ENCODE measurements at regions not wholly inside any gene's neighbourhood (a gene's known extent, or its start where the extent isn't known, plus 50 kb on each side); places are given as distances from the start of the nearest gene placed in this dataset.

GRCh38 chr4:65968831-65969558 is 298.7 kb upstream of the EPHA5 start:
- H3K27me3 ChIP-seq (replicated peaks; ENCODE audit: insufficient read depth): no peaks in the 10 kb centered on the region
- no peak overlapping the region for H3K4me2 ChIP-seq (ENCODE audit: unreplicated experiment)
- H3K79me2 ChIP-seq (ENCODE audit: insufficient read depth): no peaks in the 10 kb centered on the region
- no peak for DNase-seq
- no peaks in the 10 kb centered on the region for H3F3A ChIP-seq (ENCODE audit: insufficient read depth)
- 4% methylated on average over 7 of the region's 7 CpGs for WGBS, 2 experiments (ENCODE audit: low coverage in 1 of 2, low lambda C conversion rate in 2 of 2, missing lambda C conversion rate in 2 of 2)
- no peak overlapping the region for H3K9ac ChIP-seq
- no peaks in the 10 kb centered on the region for H3K9me2 ChIP-seq (ENCODE audit: insufficient read depth)
- H3K9me3 ChIP-seq (ENCODE audit: low read depth): no peaks in the 10 kb centered on the region
- no peaks in the 10 kb centered on the region for H3K36me3 ChIP-seq (ENCODE audit: low read depth)
- no peaks in the 10 kb centered on the region for H4K20me1 ChIP-seq (ENCODE audit: insufficient read depth)
- TF ChIP-seq EZH2 (IDR thresholded peaks at IDR 0.05; ENCODE audit: insufficient read depth, poor library complexity, severe bottlenecking) (no peak), EZH2phosphoT487 (IDR thresholded peaks at IDR 0.05; ENCODE audit: insufficient read depth, low read depth) (no peak)
- no peak overlapping the region for H3K27ac ChIP-seq
- no peak overlapping the region for H3K4me3 ChIP-seq
- H2AFZ ChIP-seq: no peak overlapping the region
- H3K4me1 ChIP-seq (ENCODE audit: insufficient read depth): no peaks in the 10 kb centered on the region
- in situ Hi-C loops (cut with MboI): no loop called here

- no peak for DNase-seq
- Histone ChIP-seq H4K20me1 (ENCODE audit: insufficient read depth) (no peaks in the 10 kb centered on the region), H3K4me2 (ENCODE audit: unreplicated experiment) (no peak overlapping the region), H2AFZ (no peak overlapping the region), H3K27me3 (replicated peaks; ENCODE audit: insufficient read depth) (no peaks in the 10 kb centered on the region), H3F3A (ENCODE audit: insufficient read depth) (no peaks in the 10 kb centered on the region), H3K4me3 (no peak overlapping the region), H3K9me2 (ENCODE audit: insufficient read depth) (no peaks in the 10 kb centered on the region), H3K27ac (no peak overlapping the region), H3K9ac (no peak overlapping the region), H3K79me2 (ENCODE audit: insufficient read depth) (no peaks in the 10 kb centered on the region), H3K9me3 (ENCODE audit: low read depth) (no peaks in the 10 kb centered on the region), H3K4me1 (ENCODE audit: insufficient read depth) (no peaks in the 10 kb centered on the region), H3K36me3 (ENCODE audit: low read depth) (no peaks in the 10 kb centered on the region)
- 6 to 9% methylated on average over 1 of the region's 1 CpG for WGBS, 2 experiments (ENCODE audit: low coverage in 1 of 2, low lambda C conversion rate in 2 of 2, missing lambda C conversion rate in 2 of 2)
- in situ Hi-C loops (cut with MboI): no loop called here
- TF ChIP-seq EZH2 (IDR thresholded peaks at IDR 0.05; ENCODE audit: insufficient read depth, poor library complexity, severe bottlenecking) (no peak), EZH2phosphoT487 (IDR thresholded peaks at IDR 0.05; ENCODE audit: insufficient read depth, low read depth) (no peak)
These were observed 290.5 kb upstream of the EPHA5 start for GRCh38 chr4:65960751-65961150.

DNA sequence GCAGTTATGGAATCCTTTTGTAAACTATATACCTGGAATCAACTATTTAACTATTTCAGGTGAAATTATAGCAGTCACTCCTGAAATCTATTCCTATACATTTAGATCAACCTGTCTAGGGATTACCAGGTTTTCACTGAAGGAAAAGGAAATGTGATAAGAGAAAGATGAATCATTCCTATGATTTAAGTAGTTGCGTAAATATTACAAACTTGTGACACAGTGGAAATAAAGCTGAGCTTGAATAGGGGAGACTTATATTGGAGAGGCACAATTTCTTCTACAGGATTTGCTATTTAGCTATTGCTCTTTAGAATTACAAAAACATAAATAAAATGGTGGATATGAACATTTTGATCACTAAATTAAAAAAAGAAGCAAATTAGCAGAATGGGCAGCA is 284.1 kb upstream of the EPHA5 start:
- H3K9me2 ChIP-seq (ENCODE audit: insufficient read depth): no peaks in the 10 kb centered on the region
- 44 to 54% methylated on average over 1 of the region's 1 CpG for WGBS, 2 experiments (ENCODE audit: low coverage in 1 of 2, low lambda C conversion rate in 2 of 2, missing lambda C conversion rate in 2 of 2)
- TF ChIP-seq EZH2phosphoT487 (IDR thresholded peaks at IDR 0.05; ENCODE audit: insufficient read depth, low read depth) (no peak), EZH2 (IDR thresholded peaks at IDR 0.05; ENCODE audit: insufficient read depth, poor library complexity, severe bottlenecking) (no peak)
- no peaks in the 10 kb centered on the region for H3F3A ChIP-seq (ENCODE audit: insufficient read depth)
- H4K20me1 ChIP-seq (ENCODE audit: insufficient read depth): no peaks in the 10 kb centered on the region
- no peak overlapping the region for H3K9ac ChIP-seq
- no peak overlapping the region for H3K4me3 ChIP-seq
- no peaks in the 10 kb centered on the region for H3K27me3 ChIP-seq (replicated peaks; ENCODE audit: insufficient read depth)
- no peak overlapping the region for H2AFZ ChIP-seq
- H3K4me2 ChIP-seq (ENCODE audit: unreplicated experiment): no peak overlapping the region
- H3K36me3 ChIP-seq (ENCODE audit: low read depth): no peaks in the 10 kb centered on the region
- H3K9me3 ChIP-seq (ENCODE audit: low read depth): no peaks in the 10 kb centered on the region
- DNase-seq: no peak
- in situ Hi-C loops (cut with MboI): no loop called here
- H3K27ac ChIP-seq: no peak overlapping the region
- H3K79me2 ChIP-seq (ENCODE audit: insufficient read depth): no peaks in the 10 kb centered on the region
- H3K4me1 ChIP-seq (ENCODE audit: insufficient read depth): no peaks in the 10 kb centered on the region

DNA sequence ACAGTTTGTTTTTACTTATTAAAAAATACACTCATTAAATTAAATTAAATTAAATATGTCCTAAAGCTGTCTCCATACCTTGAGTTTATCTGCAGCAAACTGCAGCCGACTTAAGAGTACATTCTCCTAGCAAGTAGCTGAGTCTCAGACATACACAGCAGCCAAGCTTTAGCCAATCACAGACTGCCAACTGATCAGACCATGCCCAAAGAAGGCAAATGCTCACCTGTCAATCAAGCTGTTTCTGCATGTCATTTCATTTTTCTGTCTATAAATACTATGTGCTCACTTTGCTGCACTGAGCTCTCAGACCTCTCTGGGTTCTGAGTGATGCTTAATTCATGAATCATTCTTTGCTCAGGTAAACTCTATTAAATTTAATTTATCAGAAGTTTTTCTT is 280.9 kb upstream of the EPHA5 start:
- TF ChIP-seq EZH2 (IDR thresholded peaks at IDR 0.05; ENCODE audit: insufficient read depth, poor library complexity, severe bottlenecking) (no peak), EZH2phosphoT487 (IDR thresholded peaks at IDR 0.05; ENCODE audit: insufficient read depth, low read depth) (no peak)
- H3K9me2 ChIP-seq (ENCODE audit: insufficient read depth): no peaks in the 10 kb centered on the region
- H3K4me1 ChIP-seq (ENCODE audit: insufficient read depth): no peaks in the 10 kb centered on the region
- no peaks in the 10 kb centered on the region for H3K36me3 ChIP-seq (ENCODE audit: low read depth)
- no peak overlapping the region for H3K27ac ChIP-seq
- H3F3A ChIP-seq (ENCODE audit: insufficient read depth): no peaks in the 10 kb centered on the region
- H2AFZ ChIP-seq: no peak overlapping the region
- no peak for DNase-seq
- no peaks in the 10 kb centered on the region for H3K9me3 ChIP-seq (ENCODE audit: low read depth)
- H4K20me1 ChIP-seq (ENCODE audit: insufficient read depth): no peaks in the 10 kb centered on the region
- H3K4me2 ChIP-seq (ENCODE audit: unreplicated experiment): no peak overlapping the region
- 6 to 16% methylated on average over 1 of the region's 1 CpG for WGBS, 2 experiments (ENCODE audit: low coverage in 1 of 2, low lambda C conversion rate in 2 of 2, missing lambda C conversion rate in 2 of 2)
- in situ Hi-C loops (cut with MboI): no loop called here
- H3K27me3 ChIP-seq (replicated peaks; ENCODE audit: insufficient read depth): no peaks in the 10 kb centered on the region
- no peak overlapping the region for H3K4me3 ChIP-seq
- no peaks in the 10 kb centered on the region for H3K79me2 ChIP-seq (ENCODE audit: insufficient read depth)
- H3K9ac ChIP-seq: no peak overlapping the region

All from GM23248 (cell line).